Hepatocyte (in vitro differentiated cells): ENCODE measurements at regions not wholly inside any gene's neighbourhood (a gene's known extent, or its start where the extent isn't known, plus 50 kb on each side); places are given as distances from the start of the nearest gene placed in this dataset.
"Not testable (repeated sequence)": the region's sequence is repeated elsewhere in the genome, so short reads cannot be mapped to it uniquely, and the experiment has no call there.

Source experiments
- DNase-seq: peaks from one replicate; pipeline ENCODE4 v3.0.0-alpha.2; 2016; ENCODE audit warnings: low spot score
- H2AFZ ChIP-seq: fragments of 200-600 bp; sonication (generic); 2 replicates; pipeline ENCODE4 v1.6.0; 2016; ENCODE audit warnings: antibody characterized with exemption, mild to moderate bottlenecking
- H3K27ac ChIP-seq: fragments of 200-600 bp; sonication (generic); 2 replicates; pipeline ENCODE4 v1.5.1; 2016; ENCODE audit warnings: mild to moderate bottlenecking
- H3K27me3 ChIP-seq: fragments of 200-600 bp; sonication (generic); 2 replicates; pipeline ENCODE4 v1.6.1; 2016
- H3K36me3 ChIP-seq: fragments of 200-600 bp; sonication (generic); replicated peaks from 2 replicates; pipeline ENCODE4 v1.5.1; 2016; ENCODE audit warnings: low read depth; ENCODE audit not compliant: insufficient read depth
- H3K4me1 ChIP-seq: fragments of 200-600 bp; sonication (generic); 2 replicates; pipeline ENCODE4 v1.5.1; 2016; ENCODE audit warnings: mild to moderate bottlenecking, moderate library complexity; ENCODE audit not compliant: insufficient read depth
- H3K4me2 ChIP-seq: fragments of 200-600 bp; sonication (generic); 2 replicates; pipeline ENCODE4 v1.6.0; 2016
- H3K4me3 ChIP-seq: fragments of 200-600 bp; sonication (generic); 2 replicates; pipeline ENCODE4 v1.5.1; 2016; ENCODE audit warnings: mild to moderate bottlenecking
- H3K79me2 ChIP-seq: fragments of 200-600 bp; sonication (generic); 2 replicates; pipeline ENCODE4 v1.6.0; 2017; ENCODE audit warnings: mild to moderate bottlenecking
- H3K9me2 ChIP-seq: fragments of 200-600 bp; sonication (generic); replicated peaks from 2 replicates; pipeline ENCODE4 v1.6.0; 2017; ENCODE audit warnings: mild to moderate bottlenecking; ENCODE audit not compliant: insufficient read depth
- H3K9me3 ChIP-seq: fragments of 200-600 bp; sonication (generic); 2 replicates; pipeline ENCODE4 v1.5.1; 2016; ENCODE audit warnings: low read depth, mild to moderate bottlenecking
- H4K20me1 ChIP-seq: fragments of 200-600 bp; sonication (generic); 2 replicates; pipeline ENCODE4 v1.6.0; 2016; ENCODE audit warnings: mild to moderate bottlenecking; ENCODE audit not compliant: insufficient read depth, poor library complexity, severe bottlenecking
- CTCF ChIP-seq: fragments of 200-600 bp; sonication (generic); IDR thresholded peaks from 2 replicates; pipeline ENCODE4 v1.5.1; 2016; ENCODE audit warnings: antibody characterized with exemption, mild to moderate bottlenecking; ENCODE audit not compliant: poor library complexity
- EZH2 ChIP-seq: fragments of 200-600 bp; sonication (generic); IDR thresholded peaks from 2 replicates; pipeline ENCODE4 v1.6.1; 2016; ENCODE audit warnings: antibody characterized with exemption, mild to moderate bottlenecking, borderline replicate concordance
- EZH2phosphoT487 ChIP-seq: fragments of 200-600 bp; sonication (generic); IDR thresholded peaks from one replicate; pipeline ENCODE4 v1.6.1; 2018; ENCODE audit warnings: antibody characterized with exemption, mild to moderate bottlenecking, low read depth, moderate library complexity; ENCODE audit not compliant: unreplicated experiment, severe bottlenecking
- WGBS: methylation state at CpG from one replicate; pipeline ENCODE4 v1.1.6; 2016; ENCODE audit warnings: low lambda C conversion rate; ENCODE audit errors: missing lambda C conversion rate; 5-methylcytosine and 5-hydroxymethylcytosine counted together

- no peak for TF ChIP-seq EZH2
- no peak for TF ChIP-seq CTCF
- no peak for TF ChIP-seq EZH2phosphoT487
- WGBS = 45% methylated on average over 4 of the region's 5 CpGs
- H3K4me3 ChIP-seq = no peak overlapping the region
These were observed 119.8 kb downstream of the TMEM121 start for GRCh38 chr14:105646175-105646574.

GRCh38 chr14:105646711-105647281 is 120.4 kb downstream of the TMEM121 start:
- not testable (repeated sequence) for H2AFZ ChIP-seq, H4K20me1 ChIP-seq, H3K27ac ChIP-seq, H3K9me2 ChIP-seq, H3K9me3 ChIP-seq, H3K79me2 ChIP-seq, H3K4me1 ChIP-seq, H3K27me3 ChIP-seq, H3K36me3 ChIP-seq, DNase-seq, H3K4me3 ChIP-seq, H3K4me2 ChIP-seq
- 60% methylated on average over 6 of the region's 7 CpGs for WGBS

More at GRCh38 chr14:105646175-105646574, 119.8 kb downstream of the TMEM121 start:
- Histone ChIP-seq H3K9me2 (no peaks in the 10 kb centered on the region), H3K36me3 (no peaks in the 10 kb centered on the region), H3K9me3 (no peaks in the 10 kb centered on the region), H3K4me2 (no peak overlapping the region), H3K27ac (no peak overlapping the region), H2AFZ (no peak overlapping the region), H3K4me1 (no peaks in the 10 kb centered on the region), H4K20me1 (no peaks in the 10 kb centered on the region), H3K79me2 (no peaks in the 10 kb centered on the region), H3K27me3 (no peaks in the 10 kb centered on the region)
- no peak for DNase-seq

- H3K36me3 ChIP-seq, H3K79me2 ChIP-seq, H3K9me2 ChIP-seq, DNase-seq, H3K4me1 ChIP-seq, H3K9me3 ChIP-seq, H4K20me1 ChIP-seq, H3K4me3 ChIP-seq, H3K27me3 ChIP-seq, H2AFZ ChIP-seq, H3K4me2 ChIP-seq, H3K27ac ChIP-seq: not testable (repeated sequence)
- WGBS = 85% methylated on average over 6 of the region's 7 CpGs
These were observed 121.0 kb downstream of the TMEM121 start for GRCh38 chr14:105647426-105647783.

GRCh38 chr14:105647784-105648608 is 121.6 kb downstream of the TMEM121 start:
- whole genome bisulfite sequencing = 92% methylated on average over 30 of the region's 30 CpGs
- no peak for DNase-seq
- H3K36me3 ChIP-seq = no peaks in the 10 kb centered on the region
- no peaks in the 10 kb centered on the region for H3K9me3 ChIP-seq
- no peak overlapping the region for H3K27ac ChIP-seq
- no peak overlapping the region for H3K4me3 ChIP-seq
- no peaks in the 10 kb centered on the region for H3K9me2 ChIP-seq
- no peaks in the 10 kb centered on the region for H3K27me3 ChIP-seq
- H3K4me2 ChIP-seq = no peak overlapping the region
- H4K20me1 ChIP-seq = no peaks in the 10 kb centered on the region
- no peaks in the 10 kb centered on the region for H3K79me2 ChIP-seq
- TF ChIP-seq EZH2phosphoT487 (no peak), EZH2 (no peak), CTCF (no peak)
- no peaks in the 10 kb centered on the region for H3K4me1 ChIP-seq
- H2AFZ ChIP-seq = no peak overlapping the region

- H4K20me1 ChIP-seq, H3K27me3 ChIP-seq, H3K4me2 ChIP-seq, H3K36me3 ChIP-seq, H2AFZ ChIP-seq, H3K79me2 ChIP-seq, H3K4me1 ChIP-seq, H3K4me3 ChIP-seq, H3K9me2 ChIP-seq, H3K9me3 ChIP-seq, H3K27ac ChIP-seq, DNase-seq: not testable (repeated sequence)
- 79% methylated on average over 12 of the region's 13 CpGs for WGBS
These were observed 122.5 kb downstream of the TMEM121 start for GRCh38 chr14:105648609-105649535.

- 86% methylated on average over 5 of the region's 8 CpGs for WGBS
- H2AFZ ChIP-seq, H3K9me3 ChIP-seq, H3K79me2 ChIP-seq, H3K4me1 ChIP-seq, H3K27me3 ChIP-seq, H3K9me2 ChIP-seq, DNase-seq, H3K27ac ChIP-seq, H4K20me1 ChIP-seq, H3K36me3 ChIP-seq, H3K4me3 ChIP-seq, H3K4me2 ChIP-seq: not testable (repeated sequence)
These were observed 125.9 kb downstream of the TMEM121 start for GRCh38 chr14:105652317-105652716.
